Endothelial cell of umbilical vein (primary cell): ENCODE measurements at regions not wholly inside any gene's neighbourhood (a gene's known extent, or its start where the extent isn't known, plus 50 kb on each side); places are given as distances from the start of the nearest gene placed in this dataset.

Experiments
- BruUV-seq: library from RNA; stranded (reverse); fragments of 400-500 nt; replicated peaks from 2 replicates; lab custom pipeline; 2021; lab: Mats Ljungman, UMichigan
- CTCF ChIA-PET: fragments of 300-600, 350-600 bp; sonication (Branson Sonifier 250); formaldehyde crosslinking; loops from one replicate; lab custom pipeline; 2021; ENCODE audit warnings: antibody characterized with exemption, inconsistent platforms; lab: Charles Lee
- POLR2A ChIA-PET: fragments of 300-600, 350-600 bp; sonication (Branson Sonifier 250); formaldehyde crosslinking; loops from one replicate; lab custom pipeline; 2021; ENCODE audit warnings: antibody characterized with exemption, inconsistent platforms; lab: Charles Lee
- DNase-seq: peaks from one replicate; pipeline ENCODE4 v3.0.0-alpha.2; 2011; ENCODE audit warnings: low read depth, low spot score
- FAIRE-seq: peaks from 2 replicates; lab custom pipeline; 2011; peaks lifted over from hg19 to GRCh38; lab: Jason Lieb, UNC
- H2AFZ ChIP-seq: 2 replicates; pipeline ENCODE4 v1.6.0; 2012; ENCODE audit warnings: low read depth, low read length, control low read depth, inconsistent platforms
- H3K27ac ChIP-seq: 2 replicates; pipeline ENCODE4 v1.5.1; 2011; ENCODE audit warnings: low read depth, mild to moderate bottlenecking, control low read depth, low read length, moderate library complexity; ENCODE audit not compliant: insufficient read depth
- H3K27me3 ChIP-seq, 2 experiments: 2 replicates each; pipeline versions ENCODE4 v1.6.0 to v1.6.1; 2011; ENCODE audit warnings: low read length in 2 of 2, mixed read lengths in 1 of 2; ENCODE audit not compliant: control insufficient read depth in 2 of 2, insufficient read depth in 2 of 2
- H3K36me3 ChIP-seq, 2 experiments: 2 replicates in 1 of 2; 3 replicates in 1 of 2; pipeline ENCODE4 v1.5.1; 2011; ENCODE audit warnings: low read length in 2 of 2, mild to moderate bottlenecking in 1 of 2, moderate library complexity in 1 of 2; ENCODE audit not compliant: control insufficient read depth in 2 of 2, insufficient read depth in 2 of 2; ENCODE audit errors: extremely low read depth in 1 of 2
- H3K4me1 ChIP-seq: 3 replicates; pipeline ENCODE4 v1.5.1; 2011; ENCODE audit warnings: mild to moderate bottlenecking, low read length; ENCODE audit not compliant: control insufficient read depth, insufficient read depth; ENCODE audit errors: extremely low read depth
- H3K4me2 ChIP-seq: 2 replicates; pipeline ENCODE4 v1.6.1; 2011; ENCODE audit warnings: low read length, control low read depth, mixed read lengths; ENCODE audit not compliant: insufficient read depth
- H3K4me3 ChIP-seq, 3 experiments: fragments of 200-600 bp in 1 of 3; sonication (generic), shearing (Covaris generic) in 1 of 3; replicated peaks in 1 of 3; 2 replicates each; pipeline ENCODE4 v1.5.1; 2011 to 2016; ENCODE audit warnings: control low read depth in 3 of 3, low read length in 3 of 3, mild to moderate bottlenecking in 2 of 3, inconsistent platforms in 1 of 3, low read depth in 1 of 3, moderate library complexity in 1 of 3; ENCODE audit not compliant: insufficient read depth in 1 of 3
- H3K79me2 ChIP-seq: 2 replicates; pipeline ENCODE4 v1.6.0; 2012; ENCODE audit warnings: low read length, inconsistent platforms; ENCODE audit not compliant: control insufficient read depth, insufficient read depth
- H3K9ac ChIP-seq: replicated peaks from 2 replicates; pipeline ENCODE3; 2011; ENCODE audit warnings: low read length, control low read depth; ENCODE audit not compliant: insufficient read depth; ENCODE audit errors: extremely low read depth
- H3K9me1 ChIP-seq: replicated peaks from 3 replicates; pipeline ENCODE4 v1.6.0; 2011; ENCODE audit warnings: mild to moderate bottlenecking, low read length; ENCODE audit not compliant: control insufficient read depth, insufficient read depth; ENCODE audit errors: extremely low read depth
- H3K9me3 ChIP-seq: replicated peaks from 2 replicates; pipeline ENCODE4 v1.5.1; 2012; ENCODE audit warnings: low read length, inconsistent platforms; ENCODE audit not compliant: control insufficient read depth, insufficient read depth
- H4K20me1 ChIP-seq: replicated peaks from 2 replicates; pipeline ENCODE3; 2011; ENCODE audit warnings: mild to moderate bottlenecking, low read length; ENCODE audit not compliant: control insufficient read depth, insufficient read depth; ENCODE audit errors: extremely low read depth
- EZH2 ChIP-seq: IDR thresholded peaks from 2 replicates; pipeline ENCODE4 v1.6.1; 2012; ENCODE audit warnings: borderline replicate concordance, low read depth, mild to moderate bottlenecking, moderate library complexity, low read length, inconsistent platforms; ENCODE audit not compliant: severe bottlenecking
- FOS ChIP-seq: IDR thresholded peaks from 2 replicates; pipeline ENCODE4 v1.6.1; 2011; ENCODE audit warnings: mild to moderate bottlenecking, low read length, moderate library complexity, borderline replicate concordance; ENCODE audit not compliant: insufficient read depth
- GATA2 ChIP-seq: IDR thresholded peaks from 2 replicates; pipeline ENCODE4 v1.7.0; 2011; ENCODE audit warnings: low read depth, mild to moderate bottlenecking, moderate library complexity, mixed read lengths, low read length; ENCODE audit not compliant: insufficient read length, insufficient read depth
- JUN ChIP-seq: IDR thresholded peaks from 2 replicates; pipeline ENCODE4 v1.6.1; 2011; ENCODE audit warnings: borderline replicate concordance, low read depth; ENCODE audit not compliant: insufficient read length, insufficient read depth
- MYC ChIP-seq: IDR thresholded peaks from one replicate; pipeline ENCODE4 v1.6.1; 2011; ENCODE audit warnings: mild to moderate bottlenecking, low read depth, low read length
- POLR2A ChIP-seq: IDR thresholded peaks from 2 replicates; pipeline ENCODE4 v1.6.1; 2012; ENCODE audit warnings: low read depth, mild to moderate bottlenecking, control low read depth, low read length
- dilution Hi-C: fragments of 300-500 bp; cut with MboI; formaldehyde crosslinking; loops from one replicate; pipeline ENCODE4 v1.15.0; 2019; ENCODE audit warnings: low sequenced_read_pairs; ENCODE audit not compliant: extremely low pct_ligation_motif_present
- intact Hi-C: fragments of 100-400 bp; cut with micrococcal nuclease; formaldehyde crosslinking; loops from one replicate; pipeline ENCODE4 v1.10.0; 2022
- TF ChIP-seq, protein P1 (sequence below): IDR thresholded peaks from 2 replicates; pipeline ENCODE4 v1.6.1; 2011; ENCODE audit not compliant: insufficient read depth, insufficient read length
- TF ChIP-seq, protein P2 (sequence below), 2 donors: IDR thresholded peaks; 1 replicate in 1 of 2; 2 replicates in 1 of 2; pipeline ENCODE4 v1.5.1; 2011; ENCODE audit warnings: low read length in 2 of 2, mild to moderate bottlenecking in 2 of 2, moderate library complexity in 2 of 2, control low read depth in 1 of 2, inconsistent platforms in 1 of 2, low read depth in 1 of 2; ENCODE audit not compliant: insufficient read depth in 1 of 2; ENCODE audit errors: extremely low read depth in 1 of 2

- H3K36me3 ChIP-seq, result no peaks in the 10 kb centered on the region
- DNase-seq (no peak), FAIRE-seq (no peak)
- no TSS peak for BruUV-seq
- no peaks in the 10 kb centered on the region for H4K20me1 ChIP-seq
- no peaks in the 10 kb centered on the region for H3K79me2 ChIP-seq
- H2AFZ ChIP-seq, result no peak overlapping the region
- H3K27ac ChIP-seq, result no peak overlapping the region
- H3K9me3 ChIP-seq, result no peaks in the 10 kb centered on the region
- H3K4me2 ChIP-seq, result no peak overlapping the region
- no peak overlapping the region for H3K4me3 ChIP-seq
- H3K9me1 ChIP-seq, result no peaks in the 10 kb centered on the region
- no peak overlapping the region for H3K9ac ChIP-seq
- POLR2A ChIA-PET, result no interaction called here
- no peaks in the 10 kb centered on the region for H3K27me3 ChIP-seq
- dilution Hi-C loops, result no loop called here
- CTCF ChIA-PET, result interaction anchor here (1.1 to 1.3 kb wide), 2 partner anchors 13 to 16 kb away, joined by 3 read pairs; no protein-coding TSS in a partner anchor
- no peak for TF ChIP-seq EZH2
- no peak for TF ChIP-seq POLR2A
- intact Hi-C loops, result no loop called here
- H3K4me1 ChIP-seq, result no peaks in the 10 kb centered on the region
Measured at GRCh38 chr12:91746976-91747375, 398.7 kb downstream of the BTG1 start.

DNA sequence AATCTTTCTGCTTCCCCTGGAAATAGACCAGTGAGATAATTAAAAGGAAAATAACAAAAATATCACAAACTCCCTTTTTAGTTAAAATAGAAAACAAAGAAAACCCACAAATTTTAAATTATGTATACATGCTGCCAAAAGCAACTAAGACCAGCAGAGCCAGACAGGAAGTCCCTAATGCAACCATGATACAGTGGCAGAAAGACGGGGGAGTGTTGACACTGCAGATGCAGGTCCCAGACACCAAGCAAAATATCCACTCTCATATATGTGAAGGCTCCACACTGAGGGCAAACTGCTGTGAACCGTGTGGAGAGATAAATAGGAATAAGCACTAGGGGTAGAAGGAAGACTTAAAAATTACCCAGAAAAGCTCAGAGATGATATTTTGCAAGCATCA is 401.0 kb downstream of the BTG1 start:
- Histone ChIP-seq H4K20me1 (no peaks in the 10 kb centered on the region), H3K79me2 (no peaks in the 10 kb centered on the region), H3K4me3 (no peak overlapping the region), H2AFZ (no peak overlapping the region), H3K9ac (no peak overlapping the region), H3K4me1 (no peaks in the 10 kb centered on the region), H3K27me3 (peaks cover 0 to 3% of the 10 kb centered on the region in 2 experiments), H3K9me3 (no peaks in the 10 kb centered on the region), H3K27ac (no peak overlapping the region), H3K4me2 (no peak overlapping the region), H3K9me1 (no peaks in the 10 kb centered on the region), H3K36me3 (no peaks in the 10 kb centered on the region)
- ChIA-PET POLR2A (no interaction called here), CTCF (no interaction called here)
- intact Hi-C loops (no loop called here), dilution Hi-C loops (no loop called here)
- no peak for DNase-seq
- BruUV-seq, result no TSS peak
- FAIRE-seq, result no peak
- TF ChIP-seq JUN (no peak), FOS (no peak), MYC (no peak), GATA2 (no peak), POLR2A (no peak)
- TF ChIP-seq, protein P1, sequence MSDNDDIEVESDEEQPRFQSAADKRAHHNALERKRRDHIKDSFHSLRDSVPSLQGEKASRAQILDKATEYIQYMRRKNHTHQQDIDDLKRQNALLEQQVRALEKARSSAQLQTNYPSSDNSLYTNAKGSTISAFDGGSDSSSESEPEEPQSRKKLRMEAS, result no peak
- TF ChIP-seq, protein P2, sequence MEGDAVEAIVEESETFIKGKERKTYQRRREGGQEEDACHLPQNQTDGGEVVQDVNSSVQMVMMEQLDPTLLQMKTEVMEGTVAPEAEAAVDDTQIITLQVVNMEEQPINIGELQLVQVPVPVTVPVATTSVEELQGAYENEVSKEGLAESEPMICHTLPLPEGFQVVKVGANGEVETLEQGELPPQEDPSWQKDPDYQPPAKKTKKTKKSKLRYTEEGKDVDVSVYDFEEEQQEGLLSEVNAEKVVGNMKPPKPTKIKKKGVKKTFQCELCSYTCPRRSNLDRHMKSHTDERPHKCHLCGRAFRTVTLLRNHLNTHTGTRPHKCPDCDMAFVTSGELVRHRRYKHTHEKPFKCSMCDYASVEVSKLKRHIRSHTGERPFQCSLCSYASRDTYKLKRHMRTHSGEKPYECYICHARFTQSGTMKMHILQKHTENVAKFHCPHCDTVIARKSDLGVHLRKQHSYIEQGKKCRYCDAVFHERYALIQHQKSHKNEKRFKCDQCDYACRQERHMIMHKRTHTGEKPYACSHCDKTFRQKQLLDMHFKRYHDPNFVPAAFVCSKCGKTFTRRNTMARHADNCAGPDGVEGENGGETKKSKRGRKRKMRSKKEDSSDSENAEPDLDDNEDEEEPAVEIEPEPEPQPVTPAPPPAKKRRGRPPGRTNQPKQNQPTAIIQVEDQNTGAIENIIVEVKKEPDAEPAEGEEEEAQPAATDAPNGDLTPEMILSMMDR (IDR thresholded peaks at IDR 0.05; ENCODE audit: extremely low read depth in 1 of 2, insufficient read depth in 1 of 2, low read depth in 1 of 2, low read length in 2 of 2), result no peak
